ENCODE measurements at regions not wholly inside any gene's neighbourhood (a gene's known extent, or its start where the extent isn't known, plus 50 kb on each side); places are given as distances from the start of the nearest gene placed in this dataset.

DNA sequence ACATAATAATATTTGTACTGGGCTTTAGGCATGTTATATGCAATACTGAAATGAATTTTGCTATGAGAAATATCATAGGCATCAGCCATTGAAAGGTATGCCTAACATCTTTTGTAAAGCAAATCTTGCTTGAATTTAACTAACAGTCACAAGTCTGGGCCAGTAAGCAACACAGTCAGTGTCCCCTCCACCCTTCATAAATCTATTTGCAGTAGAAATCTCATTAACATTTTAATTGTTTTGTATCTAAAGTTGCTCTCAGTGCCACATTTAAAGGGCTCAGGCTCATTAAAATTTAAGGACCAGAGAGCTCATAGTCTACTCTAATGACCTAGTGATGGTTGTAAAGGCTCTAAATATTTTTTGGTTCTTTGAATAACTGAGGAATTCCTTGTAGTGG is 167.2 kb upstream of the GOLIM4 start:
- Histone ChIP-seq H2BK20ac (ENCODE audit: low read depth, low read length) (no peak overlapping the region), H3K4me2 (ENCODE audit: low read depth, low read length) (no peak overlapping the region), H2AK9ac (replicated peaks; ENCODE audit: low read depth, low read length, poor library complexity) (no peak overlapping the region), H4K5ac (ENCODE audit: low read depth, low read length) (no peak overlapping the region), H3K56ac (ENCODE audit: extremely low read depth, insufficient read depth, low read length) (no peak overlapping the region), H3K18ac (ENCODE audit: low read depth, low read length) (no peak overlapping the region), H2AFZ (replicated peaks; ENCODE audit: low read length, poor library complexity) (no peak overlapping the region), H2BK120ac (ENCODE audit: low read depth, low read length) (no peak overlapping the region), H2AK5ac (ENCODE audit: low read depth, low read length) (no peak overlapping the region), H3K9me3 (ENCODE audit: control insufficient read depth, insufficient read depth, low read length) (no peaks in the 10 kb centered on the region), H4K8ac (ENCODE audit: low read depth in 2 of 2, low read length in 2 of 2) (no peak overlapping the region), H3K14ac (replicated peaks; ENCODE audit: low read depth, low read length) (no peak overlapping the region), H3K36me3 (ENCODE audit: control insufficient read depth, insufficient read depth, low read length) (no peaks in the 10 kb centered on the region), H4K20me1 (ENCODE audit: insufficient read depth, low read length) (no peaks in the 10 kb centered on the region), H4K91ac (ENCODE audit: insufficient read depth, low read depth, low read length) (no peak overlapping the region), H3K4ac (ENCODE audit: low read depth, low read length) (no peak overlapping the region), H3K23ac (ENCODE audit: low read depth, low read length) (no peak overlapping the region), H3K9me1 (ENCODE audit: insufficient read depth, low read length) (no peaks in the 10 kb centered on the region), H3K9ac (ENCODE audit: low read depth, low read length) (no peak overlapping the region), H2BK5ac (ENCODE audit: low read depth, low read length, poor library complexity, severe bottlenecking) (no peak overlapping the region), H3K4me3 (ENCODE audit: insufficient read depth, low read depth, low read length) (no peak overlapping the region), H3K4me1 (ENCODE audit: control insufficient read depth, insufficient read depth, low read length) (no peaks in the 10 kb centered on the region), H3K27ac (ENCODE audit: insufficient read depth, low read length) (no peak overlapping the region), H3K27me3 (ENCODE audit: control insufficient read depth, insufficient read depth, low read length) (no peaks in the 10 kb centered on the region), H3K79me1 (ENCODE audit: low read depth in 1 of 2, low read length in 2 of 2) (no peaks in the 10 kb centered on the region), H2BK15ac (ENCODE audit: low read depth, low read length) (no peak overlapping the region)
- dilution Hi-C loops (cut with HindIII; ENCODE audit: low sequenced_read_pairs, unreplicated experiment) (no loop called here), in situ Hi-C loops (cut with MboI; ENCODE audit: low sequenced_read_pairs) (no loop called here), intact Hi-C loops (cut with micrococcal nuclease) (no loop called here)
- no peak for ATAC-seq (ENCODE audit: low read depth)
- no peak for TF ChIP-seq POLR2A (IDR thresholded peaks at IDR 0.05; ENCODE audit: low read depth, low read length)
- TF ChIP-seq NFE2L2 (IDR thresholded peaks at IDR 0.05; ENCODE audit: low read depth, low read length) = no peak
- no peak for TF ChIP-seq FOS (IDR thresholded peaks at IDR 0.05; ENCODE audit: low read depth, low read length)
- no peak for TF ChIP-seq MAFK (IDR thresholded peaks at IDR 0.05; ENCODE audit: low read depth, low read length)
- no peak for TF ChIP-seq CEBPB (IDR thresholded peaks at IDR 0.05; ENCODE audit: low read depth, low read length)
- BruUV-seq (replicated peaks) = no TSS peak
- POLR2A ChIA-PET (ENCODE audit: unreplicated experiment) = no interaction called here
- no peak for DNase-seq
- CTCF ChIA-PET = no interaction called here
